K562 (cell line): ENCODE measurements at regions not wholly inside any gene's neighbourhood (a gene's known extent, or its start where the extent isn't known, plus 50 kb on each side); places are given as distances from the start of the nearest gene placed in this dataset.

ENCODE experiments used
- ATAC-seq: fragments of 200-7000 bp; cut with Tn5 transposase; 3 replicates; pipeline ENCODE4 v1.9.1; 2020; ENCODE audit warnings: moderate library complexity
- BruUV-seq: library from RNA; stranded (reverse); fragments of 400-500 nt; replicated peaks from 2 replicates; lab custom pipeline; 2021; lab: Mats Ljungman, UMichigan
- CTCF ChIA-PET: fragments of 300-600 bp; formaldehyde crosslinking; extraction: SDS; loops from one replicate; lab custom pipeline; 2021; ENCODE audit warnings: low intra/inter-chr PET ratio; lab: Yijun Ruan, JAX
- POLR2A ChIA-PET: fragments of 300-600, 350-650 bp; sonication (Branson Sonifier 250); formaldehyde crosslinking; extraction: SDS; loops from one replicate; lab custom pipeline; 2021; ENCODE audit warnings: antibody characterized with exemption, inconsistent platforms; lab: Yijun Ruan, JAX
- DNase-seq, 4 experiments: peaks; one replicate each; pipeline versions ENCODE4 v3.0.0 to v3.0.0-alpha.2; 2011 to 2018; ENCODE audit warnings: low spot score in 3 of 4, mixed read lengths in 3 of 4; ENCODE audit errors: extremely low read depth in 1 of 4
- FAIRE-seq: peaks from 2 replicates; lab custom pipeline; 2011; peaks lifted over from hg19 to GRCh38; lab: Jason Lieb, UNC
- H2AFZ ChIP-seq: 2 replicates; pipeline ENCODE4 v1.6.0; 2011; ENCODE audit warnings: low read depth, low read length, control low read depth, inconsistent platforms
- H3K27ac ChIP-seq: fragments of 200-600 bp; 3 replicates; pipeline ENCODE4 v1.8.0; 2011; ENCODE audit warnings: low read depth, mild to moderate bottlenecking, control low read depth, inconsistent platforms, low read length, moderate library complexity, mixed read lengths; ENCODE audit errors: extremely low read depth
- H3K27me3 ChIP-seq, 2 experiments: fragments of 300-600 bp in 1 of 2; 2 replicates in 1 of 2; 3 replicates in 1 of 2; pipeline versions ENCODE4 v1.6.0 to v1.8.0; 2011; ENCODE audit warnings: inconsistent platforms in 2 of 2, low read length in 2 of 2, mild to moderate bottlenecking in 1 of 2, mixed read lengths in 1 of 2, moderate library complexity in 1 of 2; ENCODE audit not compliant: control insufficient read depth in 2 of 2, insufficient read depth in 2 of 2
- H3K36me3 ChIP-seq: fragments of 300-600 bp; 3 replicates; pipeline ENCODE4 v1.8.0; 2011; ENCODE audit warnings: mild to moderate bottlenecking, low read length, inconsistent platforms; ENCODE audit not compliant: control insufficient read depth, insufficient read depth
- H3K4me1 ChIP-seq, 2 experiments: fragments of 200-600 bp in 1 of 2; replicated peaks in 1 of 2; 2 replicates in 1 of 2; 3 replicates in 1 of 2; pipeline versions ENCODE4 v1.5.1 to v1.8.0; 2011; ENCODE audit warnings: inconsistent platforms in 2 of 2, low read length in 2 of 2, mild to moderate bottlenecking in 1 of 2, mixed read lengths in 1 of 2, moderate library complexity in 1 of 2; ENCODE audit not compliant: control insufficient read depth in 2 of 2, insufficient read depth in 2 of 2
- H3K4me2 ChIP-seq: 2 replicates; pipeline ENCODE4 v1.6.1; 2011; ENCODE audit warnings: low read length, control low read depth, inconsistent platforms, mixed read lengths; ENCODE audit not compliant: insufficient read depth
- H3K4me3 ChIP-seq: fragments of 200-600 bp; sonication (generic), shearing (Covaris generic); 2 replicates; pipeline ENCODE4 v1.5.1; 2016; ENCODE audit warnings: control low read depth, inconsistent platforms
- H3K79me2 ChIP-seq: fragments of 200-600 bp; 3 replicates; pipeline ENCODE4 v1.8.0; 2011; ENCODE audit warnings: low read length, inconsistent platforms; ENCODE audit not compliant: control insufficient read depth, insufficient read depth
- H3K9ac ChIP-seq, 2 experiments: 2 replicates each; pipeline versions ENCODE4 v1.6.0 to v1.6.1; 2011; ENCODE audit warnings: low read depth in 2 of 2, low read length in 2 of 2, control low read depth in 1 of 2, inconsistent platforms in 1 of 2, mild to moderate bottlenecking in 1 of 2, mixed read lengths in 1 of 2; ENCODE audit not compliant: insufficient read depth in 1 of 2
- H3K9me1 ChIP-seq: one replicate; pipeline ENCODE4 v1.6.0; 2011; ENCODE audit warnings: inconsistent platforms, mild to moderate bottlenecking, low read length, moderate library complexity; ENCODE audit not compliant: control insufficient read depth, insufficient read depth
- H3K9me3 ChIP-seq: replicated peaks from 2 replicates; pipeline ENCODE4 v1.5.1; 2011; ENCODE audit warnings: low read depth, low read length, inconsistent platforms; ENCODE audit not compliant: control insufficient read depth, insufficient read depth
- H4K20me1 ChIP-seq: replicated peaks from 2 replicates; pipeline ENCODE4 v1.6.1; 2011; ENCODE audit warnings: low read length, inconsistent platforms, mixed read lengths; ENCODE audit not compliant: control insufficient read depth, insufficient read depth
- CBFA2T3 ChIP-seq: fragments of 450-650 bp; IDR thresholded peaks from 2 replicates; pipeline ENCODE4 v1.6.1; 2017
- HIVEP1 ChIP-seq: fragments of 250-450 bp; sonication (Bioruptor Pico); IDR thresholded peaks from 2 replicates; pipeline ENCODE4 v1.4.0; 2020; ENCODE audit warnings: mild to moderate bottlenecking
- JUN ChIP-seq, 2 experiments: sonication (generic) in 1 of 2; formaldehyde crosslinking in 1 of 2; IDR thresholded peaks; 2 replicates each; pipeline versions ENCODE4 v1.6.1 to v1.8.0; 2012 to 2022; ENCODE audit warnings: borderline replicate concordance in 2 of 2, mild to moderate bottlenecking in 2 of 2, improper control_type of control experiment in 1 of 2, low read depth in 1 of 2, low read length in 1 of 2, missing genetic modification reagents in 1 of 2
- KLF6 ChIP-seq: fragments of 250-450 bp; sonication (Bioruptor Pico); IDR thresholded peaks from 2 replicates; pipeline ENCODE4 v1.4.0; 2020; ENCODE audit warnings: mild to moderate bottlenecking, moderate library complexity, borderline replicate concordance
- MXI1 ChIP-seq: IDR thresholded peaks from 2 replicates; pipeline ENCODE4 v1.6.1; 2011; ENCODE audit warnings: low read depth, mild to moderate bottlenecking, improper control_type of control experiment, low read length
- NFXL1 ChIP-seq: fragments of 450-650 bp; formaldehyde crosslinking; IDR thresholded peaks from 2 replicates; pipeline ENCODE4 v1.4.0; 2021; ENCODE audit warnings: mild to moderate bottlenecking
- PCBP1 ChIP-seq: fragments of 200-400 bp; formaldehyde crosslinking; IDR thresholded peaks from 2 replicates; pipeline ENCODE4 v1.6.1; 2018; ENCODE audit warnings: mild to moderate bottlenecking, low read depth, low read length; ENCODE audit not compliant: poor library complexity, severe bottlenecking
- PHB ChIP-seq: fragments of 250-450 bp; sonication (Bioruptor Pico); IDR thresholded peaks from 2 replicates; pipeline ENCODE4 v1.5.0; 2021
- RBM14 ChIP-seq: fragments of 200-400 bp; formaldehyde crosslinking; IDR thresholded peaks from 2 replicates; pipeline ENCODE4 v1.6.1; 2018; ENCODE audit warnings: low read depth, mild to moderate bottlenecking, low read length, moderate library complexity, borderline replicate concordance; ENCODE audit not compliant: insufficient read depth
- RFX5 ChIP-seq: IDR thresholded peaks from 2 replicates; pipeline ENCODE4 v1.6.1; 2011; ENCODE audit warnings: low read depth, mild to moderate bottlenecking, improper control_type of control experiment, low read length
- SOX6 ChIP-seq: fragments of 450-650 bp; IDR thresholded peaks from 2 replicates; pipeline ENCODE4 v1.6.1; 2014; ENCODE audit warnings: mild to moderate bottlenecking
- TCF7L2 ChIP-seq: fragments of 150-350 bp; IDR thresholded peaks from 2 replicates; pipeline ENCODE4 v1.6.1; 2016; ENCODE audit warnings: low read depth, mild to moderate bottlenecking, low read length, moderate library complexity
- ZBTB8A ChIP-seq: fragments of 450-650 bp; IDR thresholded peaks from 2 replicates; pipeline ENCODE4 v1.6.1; 2018; ENCODE audit warnings: mild to moderate bottlenecking, moderate library complexity; ENCODE audit not compliant: partially characterized antibody
- ZNF12 ChIP-seq: sonication (generic); formaldehyde crosslinking; IDR thresholded peaks from 2 replicates; pipeline ENCODE4 v1.4.0; 2020; ENCODE audit warnings: mild to moderate bottlenecking, missing genetic modification reagents
- ZNF197 ChIP-seq: fragments of 200-800 bp; sonication (Bioruptor generic); IDR thresholded peaks from 2 replicates; pipeline ENCODE4 v1.6.1; 2016; ENCODE audit warnings: low read depth, missing genetic modification characterization, missing compliant biosample characterization
- ZNF263 ChIP-seq: sonication (generic); formaldehyde crosslinking; IDR thresholded peaks from 2 replicates; pipeline ENCODE4 v1.8.0; 2022; ENCODE audit warnings: mild to moderate bottlenecking, missing genetic modification reagents, borderline replicate concordance
- ZNF324 ChIP-seq: fragments of 250-450 bp; sonication (Bioruptor Pico); IDR thresholded peaks from 2 replicates; pipeline ENCODE4 v1.4.0; 2020; ENCODE audit warnings: mild to moderate bottlenecking
- WGBS: fragments of 100-300 bp; shearing (Covaris generic); methylation state at CpG from one replicate; pipeline ENCODE4 v1.1.6; 2016; ENCODE audit warnings: low coverage, mixed read lengths; ENCODE audit not compliant: insufficient coverage; ENCODE audit errors: missing lambda C conversion rate; 5-methylcytosine and 5-hydroxymethylcytosine counted together
- in situ Hi-C: fragments of 300-500 bp; cut with MboI; formaldehyde crosslinking; loops from 4 replicates; pipeline ENCODE4 v1.15.0; 2018; ENCODE audit warnings: inconsistent platforms, mixed read lengths
- intact Hi-C: fragments of 100-400 bp; cut with micrococcal nuclease; formaldehyde crosslinking; loops from 2 replicates; pipeline ENCODE4 v1.14.2; 2022
- TF ChIP-seq, protein P1 (sequence below): fragments of 250-450 bp; sonication (Bioruptor Pico); IDR thresholded peaks from 2 replicates; pipeline ENCODE4 v1.4.0; 2020; ENCODE audit warnings: borderline replicate concordance

DNA sequence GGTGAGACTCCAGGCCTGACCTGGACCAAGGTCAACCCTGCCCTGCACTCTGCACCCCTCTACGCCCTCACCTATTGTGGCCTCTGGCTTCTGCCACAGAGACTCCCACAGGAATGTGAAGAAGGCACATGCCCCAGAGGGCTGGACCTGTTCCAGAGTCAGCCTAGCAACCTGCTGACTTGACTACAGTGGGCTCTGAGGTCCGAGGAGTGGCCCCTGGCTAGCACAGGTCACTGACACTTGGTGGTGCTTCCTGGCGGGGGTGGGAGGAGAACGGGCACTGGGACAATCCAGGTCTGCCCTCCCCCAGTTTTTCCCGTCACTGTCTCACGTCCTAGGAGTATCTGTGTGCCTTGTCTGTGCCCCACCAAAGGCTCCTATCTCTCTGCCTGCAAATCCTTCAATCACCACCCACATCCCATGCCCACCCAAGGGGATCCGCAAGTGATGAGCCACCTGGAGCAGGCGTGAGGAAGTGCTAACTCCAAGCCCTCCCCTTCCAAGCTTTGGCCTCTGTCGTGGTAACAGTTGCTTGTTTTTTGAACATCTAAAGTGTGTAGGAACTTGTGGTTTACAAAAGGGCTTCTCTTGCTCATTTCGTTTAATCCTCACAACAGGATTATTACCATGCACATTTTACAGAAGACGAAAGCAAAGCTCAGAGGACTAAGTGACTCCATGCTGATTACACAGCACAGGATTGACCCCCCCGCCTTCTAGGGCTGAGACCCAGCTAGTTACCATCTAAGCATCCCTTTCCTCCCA, 86.2 kb downstream of the MCFD2 start:
- Histone ChIP-seq H3K9me3 (no peaks in the 10 kb centered on the region), H3K27me3 (peaks cover 20 to 47% of the 10 kb centered on the region in 2 experiments), H3K4me3 (no peak overlapping the region), H2AFZ (no peak overlapping the region), H3K4me1 (no peaks in the 10 kb centered on the region), H3K79me2 (no peaks in the 10 kb centered on the region), H3K4me2 (no peak overlapping the region), H3K9ac (no peak overlapping the region), H4K20me1 (no peaks in the 10 kb centered on the region; the same call in 1 of the 2 replicates), H3K9me1 (no peaks in the 10 kb centered on the region), H3K36me3 (no peaks in the 10 kb centered on the region), H3K27ac (no peak overlapping the region)
- TF ChIP-seq ZNF324 (CRISPR knock-in tag) (no peak), ZNF263 (CRISPR knock-in tag) (no peak), HIVEP1 (no peak), RFX5 (no peak), ZNF197 (CRISPR knock-in tag) (no peak), MXI1 (no peak), JUN (IDR thresholded peaks at IDR 0.05; ENCODE audit: borderline replicate concordance, low read depth, low read length) (no peak), JUN (CRISPR knock-in tag; IDR thresholded peaks at IDR 0.05; ENCODE audit: borderline replicate concordance) (no peak), NFXL1 (CRISPR knock-in tag) (no peak), RBM14 (no peak), ZNF12 (CRISPR knock-in tag) (no peak), TCF7L2 (no peak), PHB (no peak), PCBP1 (no peak), ZBTB8A (no peak), CBFA2T3 (no peak), KLF6 (CRISPR knock-in tag) (no peak), SOX6 (no peak)
- TF ChIP-seq, protein P1, sequence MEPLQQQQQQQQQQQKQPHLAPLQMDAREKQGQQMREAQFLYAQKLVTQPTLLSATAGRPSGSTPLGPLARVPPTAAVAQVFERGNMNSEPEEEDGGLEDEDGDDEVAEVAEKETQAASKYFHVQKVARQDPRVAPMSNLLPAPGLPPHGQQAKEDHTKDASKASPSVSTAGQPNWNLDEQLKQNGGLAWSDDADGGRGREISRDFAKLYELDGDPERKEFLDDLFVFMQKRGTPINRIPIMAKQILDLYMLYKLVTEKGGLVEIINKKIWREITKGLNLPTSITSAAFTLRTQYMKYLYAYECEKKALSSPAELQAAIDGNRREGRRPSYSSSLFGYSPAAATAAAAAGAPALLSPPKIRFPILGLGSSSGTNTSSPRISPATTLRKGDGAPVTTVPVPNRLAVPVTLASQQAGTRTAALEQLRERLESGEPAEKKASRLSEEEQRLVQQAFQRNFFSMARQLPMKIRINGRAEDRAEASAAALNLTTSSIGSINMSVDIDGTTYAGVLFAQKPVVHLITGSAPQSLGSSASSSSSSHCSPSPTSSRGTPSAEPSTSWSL, result no peak
- no peak for DNase-seq
- ATAC-seq, result no peak
- no peak for FAIRE-seq
- WGBS, result 7% methylated on average over 11 of the region's 12 CpGs
- POLR2A ChIA-PET, result interaction anchor here (1.6 to 1.7 kb wide), 2 partner anchors 11 to 20 kb away, joined by 4 to 6 read pairs; no protein-coding TSS in a partner anchor
- no TSS peak for BruUV-seq
- CTCF ChIA-PET, result no interaction called here
- intact Hi-C loops, result no loop called here
- in situ Hi-C loops, result no loop called here
